ENCODE measurements at regions not wholly inside any gene's neighbourhood (a gene's known extent, or its start where the extent isn't known, plus 50 kb on each side); places are given as distances from the start of the nearest gene placed in this dataset.

DNA sequence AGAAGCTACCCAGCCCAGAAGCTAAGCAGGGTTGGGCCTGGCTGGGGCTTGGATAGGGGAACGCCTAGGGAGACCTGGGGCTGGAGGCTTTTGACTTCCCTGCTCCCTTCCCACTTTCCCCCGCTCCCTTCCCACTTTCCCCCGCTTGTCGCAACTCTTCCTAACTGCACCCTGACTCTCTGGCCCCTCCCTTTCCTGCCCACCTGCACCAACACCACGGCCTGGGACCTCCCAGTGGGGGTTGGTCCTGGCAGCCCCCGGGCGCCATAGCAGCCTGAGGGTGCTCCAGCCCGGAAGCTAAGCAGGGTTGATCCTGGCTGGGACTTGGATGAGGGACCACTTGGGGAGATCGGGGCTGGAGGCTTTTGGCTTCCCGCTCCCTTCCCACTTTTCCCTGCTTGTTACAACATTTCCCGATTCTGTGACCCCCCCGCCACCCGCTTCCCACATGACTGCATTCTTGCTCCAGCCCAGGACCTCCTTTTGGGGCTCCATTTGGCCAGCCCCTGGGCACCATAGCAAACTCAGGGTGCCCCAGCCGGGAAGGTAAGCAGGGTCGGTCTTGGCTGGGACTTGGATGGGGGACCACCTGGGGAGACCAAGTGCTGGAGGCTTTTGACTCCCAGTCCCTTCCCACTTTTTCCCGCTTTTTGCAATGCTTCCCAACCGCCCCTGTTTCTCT, 2287.0 kb downstream of the TP53TG3F start:
- no peak overlapping the region for H3K4me3 ChIP-seq
- no peaks in the 10 kb centered on the region for H3K9me3 ChIP-seq
- 89 to 92% (median 90%) methylated on average over 16 to 17 of the region's 17 CpGs for WGBS, 3 donors
- H3K27me3 ChIP-seq (ENCODE audit: insufficient read depth in 3 of 3, low read length in 2 of 3): no peaks in the 10 kb centered on the region
- TF ChIP-seq, protein P1, sequence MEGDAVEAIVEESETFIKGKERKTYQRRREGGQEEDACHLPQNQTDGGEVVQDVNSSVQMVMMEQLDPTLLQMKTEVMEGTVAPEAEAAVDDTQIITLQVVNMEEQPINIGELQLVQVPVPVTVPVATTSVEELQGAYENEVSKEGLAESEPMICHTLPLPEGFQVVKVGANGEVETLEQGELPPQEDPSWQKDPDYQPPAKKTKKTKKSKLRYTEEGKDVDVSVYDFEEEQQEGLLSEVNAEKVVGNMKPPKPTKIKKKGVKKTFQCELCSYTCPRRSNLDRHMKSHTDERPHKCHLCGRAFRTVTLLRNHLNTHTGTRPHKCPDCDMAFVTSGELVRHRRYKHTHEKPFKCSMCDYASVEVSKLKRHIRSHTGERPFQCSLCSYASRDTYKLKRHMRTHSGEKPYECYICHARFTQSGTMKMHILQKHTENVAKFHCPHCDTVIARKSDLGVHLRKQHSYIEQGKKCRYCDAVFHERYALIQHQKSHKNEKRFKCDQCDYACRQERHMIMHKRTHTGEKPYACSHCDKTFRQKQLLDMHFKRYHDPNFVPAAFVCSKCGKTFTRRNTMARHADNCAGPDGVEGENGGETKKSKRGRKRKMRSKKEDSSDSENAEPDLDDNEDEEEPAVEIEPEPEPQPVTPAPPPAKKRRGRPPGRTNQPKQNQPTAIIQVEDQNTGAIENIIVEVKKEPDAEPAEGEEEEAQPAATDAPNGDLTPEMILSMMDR (IDR thresholded peaks at IDR 0.05): no peak
- intact Hi-C loops (cut with DNase I): loop anchor here in 1 of 2 donors (10.0 kb wide), 1 partner anchor 62 kb away; no protein-coding TSS in a partner anchor
- no peak overlapping the region for H3K27ac ChIP-seq
- no peaks in the 10 kb centered on the region for H3K4me1 ChIP-seq
- H3K36me3 ChIP-seq (ENCODE audit: insufficient read depth in 1 of 2, low read depth in 1 of 2): no peaks in the 10 kb centered on the region
- no peak for DNase-seq
- no peak for ATAC-seq

DNA sequence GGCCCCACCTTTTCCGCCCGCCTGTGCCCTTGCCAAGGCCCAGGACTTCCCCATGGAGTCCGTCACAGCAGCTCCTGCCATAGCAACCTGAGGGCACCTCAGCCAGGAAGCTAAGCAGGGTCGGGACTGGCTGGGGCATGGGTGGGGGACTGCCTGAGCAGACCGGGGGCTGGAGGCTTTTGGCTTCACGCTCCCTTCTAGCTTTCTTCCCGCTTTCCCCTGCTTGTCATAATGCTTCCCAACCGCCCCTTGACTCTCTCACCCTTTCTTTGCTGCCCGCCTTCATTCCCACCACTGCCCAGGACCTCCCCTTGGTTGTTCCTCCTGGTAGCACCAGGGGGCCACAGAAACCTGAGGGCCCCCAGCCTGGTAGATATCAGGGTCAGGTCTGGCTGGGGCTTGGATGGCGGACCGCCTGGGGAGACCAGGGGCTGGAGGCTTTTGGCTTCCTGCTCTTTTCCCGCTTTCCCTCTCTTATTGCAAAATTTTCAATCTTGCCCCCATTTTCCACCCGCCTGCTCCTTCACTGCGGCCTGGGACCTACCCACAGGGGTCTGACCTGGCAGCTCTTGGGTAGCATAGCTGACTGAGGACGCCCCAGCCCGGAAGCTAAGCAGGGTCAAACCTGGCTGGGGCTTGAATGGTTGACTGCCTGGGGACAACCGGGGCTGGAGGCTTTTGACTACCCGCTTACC, 2287.7 kb downstream of the TP53TG3F start:
- Histone ChIP-seq H3K36me3 (ENCODE audit: insufficient read depth in 1 of 2, low read depth in 1 of 2) (no peaks in the 10 kb centered on the region), H3K27ac (no peak overlapping the region), H3K4me1 (no peaks in the 10 kb centered on the region), H3K27me3 (ENCODE audit: insufficient read depth in 3 of 3, low read length in 2 of 3) (no peaks in the 10 kb centered on the region), H3K4me3 (no peak overlapping the region), H3K9me3 (no peaks in the 10 kb centered on the region)
- ATAC-seq (no peak), DNase-seq (no peak)
- 86 to 90% (median 86%) methylated on average over 17 to 18 of the region's 18 CpGs for WGBS, 3 donors
- intact Hi-C loops (cut with DNase I): loop anchor here in 1 of 2 donors (10.0 kb wide), 1 partner anchor 62 kb away; no protein-coding TSS in a partner anchor
- TF ChIP-seq, protein P1 (IDR thresholded peaks at IDR 0.05): no peak

DNA sequence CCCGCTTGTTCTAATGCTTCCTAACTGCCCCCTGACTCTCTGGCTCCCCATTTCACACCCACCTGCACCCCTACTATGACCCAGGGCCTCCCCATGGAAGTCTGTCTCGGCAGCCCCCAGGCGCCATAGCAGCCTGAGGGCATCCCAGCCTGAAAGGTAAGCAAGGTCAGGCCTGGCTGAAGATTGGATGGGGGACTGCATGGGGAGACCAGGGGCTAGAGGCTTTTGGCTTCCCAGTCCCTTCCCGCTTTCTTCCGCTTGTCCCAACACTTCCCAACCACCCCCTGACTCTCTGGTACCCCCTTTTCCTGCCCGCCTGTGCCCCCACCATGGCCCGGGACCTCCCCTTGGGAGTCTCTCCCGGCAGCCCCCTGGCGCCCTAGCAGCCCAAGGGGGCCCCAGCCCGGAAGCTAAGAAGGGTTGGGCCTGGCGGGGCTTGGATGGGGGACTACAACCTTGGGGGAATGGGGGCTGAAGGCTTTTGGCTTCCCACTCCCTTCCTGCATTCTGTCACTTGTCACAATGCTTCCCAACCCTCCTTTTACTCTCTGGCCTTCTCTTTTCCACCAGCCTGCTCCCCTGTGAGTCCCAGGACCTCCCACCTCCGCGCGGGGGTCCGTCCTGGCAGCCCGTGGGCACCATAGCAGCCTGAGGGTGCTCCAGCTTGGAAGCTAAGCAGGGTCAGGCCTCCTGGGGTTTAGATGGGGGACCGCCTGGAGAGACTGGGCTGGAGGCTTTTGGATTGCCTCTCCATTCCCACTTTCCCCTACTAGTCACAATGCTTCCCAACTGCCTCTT, 2288.4 kb downstream of the TP53TG3F start:
- H3K9me3 ChIP-seq: no peaks in the 10 kb centered on the region
- no peak for DNase-seq
- no peak overlapping the region for H3K27ac ChIP-seq
- intact Hi-C loops (cut with DNase I): loop anchor here in 1 of 2 donors (10.0 kb wide), 1 partner anchor 63 kb away; no protein-coding TSS in a partner anchor
- H3K27me3 ChIP-seq (ENCODE audit: insufficient read depth in 3 of 3, low read length in 2 of 3): peaks cover 0 to under 1% (median 0%) of the 10 kb centered on the region in 3 donors
- H3K4me3 ChIP-seq: no peak overlapping the region
- H3K4me1 ChIP-seq: no peaks in the 10 kb centered on the region
- TF ChIP-seq, protein P1 (IDR thresholded peaks at IDR 0.05): no peak
- H3K36me3 ChIP-seq (ENCODE audit: insufficient read depth in 1 of 2, low read depth in 1 of 2): no peaks in the 10 kb centered on the region
- ATAC-seq: no peak
- 75 to 88% (median 81%) methylated on average over 16 to 17 of the region's 17 CpGs for WGBS, 3 donors

DNA sequence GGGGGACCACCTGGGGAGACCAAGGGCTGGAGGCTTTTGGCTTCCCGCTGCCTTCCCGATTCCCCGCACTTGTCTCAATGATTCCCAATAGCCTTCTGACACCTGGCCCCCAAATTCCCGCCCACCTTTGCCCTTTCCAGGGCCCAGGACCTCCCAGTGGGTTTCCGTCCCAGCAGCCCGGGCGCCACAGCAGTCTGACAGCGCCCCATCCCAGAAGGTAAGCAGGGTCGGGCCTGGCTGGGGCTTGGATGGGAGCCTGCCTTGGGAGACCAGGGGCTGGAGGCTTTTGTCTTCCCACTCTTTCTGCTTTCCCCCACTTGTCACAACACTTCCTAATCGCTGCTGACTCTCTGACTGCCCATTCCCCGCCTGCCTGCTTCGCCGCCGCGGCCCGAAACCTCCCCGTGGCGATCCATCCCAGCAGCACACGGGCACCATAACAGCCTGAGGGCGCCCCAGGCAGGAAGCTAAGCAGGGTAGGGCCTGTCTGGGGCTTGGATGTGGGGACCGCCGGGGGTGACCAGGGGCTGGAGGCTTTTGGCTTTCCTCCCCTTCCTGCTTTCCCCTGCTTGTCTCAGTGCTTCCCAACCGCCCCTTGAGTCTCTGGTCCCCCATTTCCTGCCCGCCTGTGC, 2289.3 kb downstream of the TP53TG3F start:
- DNase-seq: no peak
- peaks cover 0 to 2% (median 0%) of the 10 kb centered on the region in 3 donors for H3K27me3 ChIP-seq (ENCODE audit: insufficient read depth in 3 of 3, low read length in 2 of 3)
- WGBS, 3 donors: 86 to 89% (median 89%) methylated on average over 24 of the region's 24 CpGs
- intact Hi-C loops (cut with DNase I): loop anchor here in 1 of 2 donors (10.0 kb wide), 1 partner anchor 64 kb away; no protein-coding TSS in a partner anchor
- no peaks in the 10 kb centered on the region for H3K9me3 ChIP-seq
- H3K36me3 ChIP-seq (ENCODE audit: insufficient read depth in 1 of 2, low read depth in 1 of 2): no peaks in the 10 kb centered on the region
- no peak for ATAC-seq
- H3K4me3 ChIP-seq: no peak overlapping the region
- H3K27ac ChIP-seq: no peak overlapping the region
- TF ChIP-seq, protein P1 (IDR thresholded peaks at IDR 0.05): no peak
- no peaks in the 10 kb centered on the region for H3K4me1 ChIP-seq
